NCI-H748 (cell line): ENCODE measurements at regions not wholly inside any gene's neighbourhood (a gene's known extent, or its start where the extent isn't known, plus 50 kb on each side); places are given as distances from the start of the nearest gene placed in this dataset.

ENCODE experiments used
- DNase-seq: peaks from one replicate; lab custom pipeline; 2025; ENCODE audit not compliant: unreplicated experiment; lab: John Stamatoyannopoulos, UW

DNA sequence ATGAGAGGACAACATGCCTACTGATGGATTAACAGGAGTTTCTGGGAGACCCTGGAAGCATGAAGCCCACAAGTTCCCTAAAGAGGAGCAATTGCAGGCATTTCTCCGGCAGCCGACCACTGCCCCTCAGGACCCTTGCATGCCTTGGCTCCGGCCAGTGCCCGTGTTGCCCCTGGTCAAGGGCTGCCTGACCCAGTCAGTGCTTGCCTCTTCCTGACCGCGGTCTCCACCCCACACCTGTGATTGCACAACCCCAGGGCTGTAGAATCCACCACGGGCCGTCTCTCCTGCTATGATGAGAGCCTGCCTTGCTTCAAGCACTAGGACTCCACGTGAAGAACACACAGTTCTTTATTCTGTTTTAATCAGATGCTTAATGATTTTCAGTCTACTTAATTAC is 127.5 kb downstream of the GLI2 start:
- no peak for DNase-seq

GRCh38 chr2:120863661-120864320 is 128.1 kb downstream of the GLI2 start:
- DNase-seq = no peak

DNA sequence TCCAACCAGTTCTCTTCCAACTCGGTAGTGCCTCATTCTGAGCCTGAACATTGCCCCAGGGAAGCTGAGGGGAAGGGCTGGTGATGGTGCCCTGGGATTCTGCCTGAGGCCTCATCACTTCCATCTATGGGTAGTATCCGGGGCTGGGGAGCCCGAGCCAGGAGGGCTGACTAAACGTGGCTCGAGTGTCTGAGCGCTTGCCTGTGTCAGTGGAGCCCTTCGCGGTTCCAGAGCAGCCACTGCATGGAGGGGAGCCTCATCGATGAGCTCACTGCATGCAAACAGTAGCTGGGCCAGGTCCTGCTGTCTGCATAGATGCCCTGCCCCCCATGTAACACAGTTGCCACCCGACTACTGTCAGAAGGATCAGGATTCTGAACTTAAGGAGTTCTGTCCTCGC is 129.3 kb downstream of the GLI2 start:
- DNase-seq = no peak

- no peak for DNase-seq
Observed at GRCh38 chr2:120865656-120866055, 130.0 kb downstream of the GLI2 start.

DNA sequence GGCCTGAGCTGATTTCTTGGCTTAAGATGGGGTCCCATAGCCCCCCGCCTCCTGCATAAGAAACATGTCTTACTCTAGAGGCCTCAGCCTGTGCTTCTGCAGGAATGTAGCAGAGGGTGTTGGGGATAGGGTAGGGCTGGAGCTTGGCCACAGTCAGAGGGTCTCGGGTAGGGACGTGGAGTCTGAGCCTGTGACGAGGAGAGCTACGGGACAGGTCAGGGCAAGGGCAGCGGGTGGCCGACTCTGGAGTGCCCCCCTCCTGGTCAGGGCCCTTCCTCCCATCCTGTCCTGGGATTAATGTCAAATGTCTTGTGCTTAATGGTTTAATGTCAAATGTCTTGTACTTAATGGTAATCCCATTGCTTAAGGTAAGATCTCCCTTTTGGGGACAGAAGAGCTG is 130.4 kb downstream of the GLI2 start:
- DNase-seq = no peak

GRCh38 chr2:120866483-120867140 is 130.9 kb downstream of the GLI2 start:
- DNase-seq = no peak

DNA sequence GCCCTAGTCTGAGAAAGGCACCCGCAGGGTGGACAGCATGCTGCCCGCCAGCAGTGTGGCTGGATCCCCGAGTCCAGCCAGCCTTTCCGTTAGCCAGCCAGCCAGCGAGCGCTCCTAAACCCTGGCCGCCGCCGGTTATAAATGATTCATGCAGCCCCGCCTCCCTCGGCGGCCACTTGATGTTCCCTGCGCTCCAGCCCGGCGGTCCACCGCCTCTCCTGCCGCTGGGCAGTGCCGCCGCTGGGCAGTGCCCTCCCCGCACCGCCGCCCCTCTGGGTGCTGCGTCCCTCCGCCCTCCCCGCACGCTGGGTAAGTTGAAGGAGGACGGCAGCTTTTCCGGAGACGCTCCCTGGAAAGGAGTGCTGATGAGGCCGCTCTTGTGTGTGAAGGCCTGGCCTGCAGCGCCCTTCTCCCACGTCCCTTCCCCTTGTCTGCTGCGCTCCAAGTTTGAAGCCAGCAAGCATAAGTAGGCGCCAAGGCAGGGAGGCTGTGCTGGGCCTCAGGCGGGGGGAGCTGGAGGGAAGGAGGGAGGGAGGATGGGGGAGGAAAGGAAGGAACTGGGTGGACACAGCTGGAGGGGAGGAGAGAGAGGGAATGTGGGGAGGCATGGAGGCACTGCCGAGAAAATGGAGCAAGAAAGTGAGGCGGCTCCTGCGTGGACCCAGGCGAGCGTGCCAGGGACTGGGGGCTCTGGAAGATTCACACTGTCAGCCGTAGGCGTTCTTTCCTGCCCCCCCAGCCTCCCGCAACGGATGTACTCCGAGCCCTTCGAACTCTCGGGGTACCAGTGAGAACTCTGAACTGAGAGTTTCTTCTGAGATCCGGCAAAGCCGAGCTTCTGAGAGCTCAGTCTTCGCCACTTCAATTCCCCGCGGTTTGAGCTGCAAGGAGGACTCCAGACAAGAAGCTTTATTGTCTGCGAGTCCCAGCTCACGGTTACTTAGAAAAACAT is 131.9 kb downstream of the GLI2 start:
- DNase-seq = peak; percentile 39

DNA sequence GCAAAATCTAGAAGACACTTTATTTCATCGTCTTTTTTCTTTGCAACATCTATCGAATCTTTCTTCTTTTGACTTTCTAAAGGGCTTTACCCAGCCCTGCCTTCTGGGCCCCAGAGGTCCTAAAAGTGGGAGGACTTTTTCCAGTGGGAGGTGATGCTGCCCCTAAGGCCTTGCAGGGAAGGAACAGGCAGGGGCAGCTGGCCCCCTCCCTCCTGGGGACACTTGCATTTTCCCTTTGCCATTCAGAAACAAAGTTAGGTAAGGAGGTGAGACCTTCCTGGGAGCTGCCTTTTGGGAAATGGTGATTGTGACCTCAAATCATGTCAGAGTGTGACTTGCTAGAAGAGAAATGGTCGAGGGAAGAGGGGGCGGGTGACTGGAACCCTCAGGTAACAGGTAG is 132.7 kb downstream of the GLI2 start:
- DNase-seq = no peak

GRCh38 chr2:120869036-120869729 is 133.5 kb downstream of the GLI2 start:
- DNase-seq = no peak

DNA sequence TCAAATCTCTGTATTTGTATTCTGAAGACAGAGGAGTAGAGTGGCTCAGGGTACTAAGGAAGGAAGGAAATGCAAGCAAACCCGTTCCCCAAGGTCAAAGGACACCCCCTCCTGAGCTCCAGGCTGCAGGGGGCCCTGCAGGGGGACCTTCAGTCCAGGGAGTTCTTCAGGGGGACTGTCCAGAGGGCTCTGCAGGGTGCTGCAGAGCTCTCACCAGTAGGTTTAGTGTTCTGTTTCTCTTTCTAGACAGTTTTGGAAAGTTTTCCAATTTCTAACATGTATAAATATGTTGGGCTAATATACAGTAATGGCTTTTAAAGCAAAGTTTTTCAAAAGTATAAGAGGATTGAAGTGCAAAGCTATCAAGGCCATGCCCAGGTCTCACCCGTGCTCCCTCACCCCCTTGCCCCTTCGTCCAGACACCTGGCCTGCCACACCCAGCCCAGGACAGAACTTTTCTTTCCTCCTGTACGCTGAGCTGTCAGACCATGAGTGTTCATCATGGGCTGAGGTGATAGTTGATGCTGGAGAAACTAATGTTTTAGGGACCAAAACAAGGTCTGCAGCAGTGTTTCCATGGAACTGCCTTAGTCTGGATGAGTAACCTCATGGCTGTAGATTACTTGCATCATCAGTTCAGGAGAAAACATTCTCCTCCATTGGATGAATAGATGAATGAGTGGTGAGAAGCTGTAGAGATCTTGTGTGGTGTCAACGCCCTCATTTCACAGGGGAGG is 134.2 kb downstream of the GLI2 start:
- no peak for DNase-seq

DNA sequence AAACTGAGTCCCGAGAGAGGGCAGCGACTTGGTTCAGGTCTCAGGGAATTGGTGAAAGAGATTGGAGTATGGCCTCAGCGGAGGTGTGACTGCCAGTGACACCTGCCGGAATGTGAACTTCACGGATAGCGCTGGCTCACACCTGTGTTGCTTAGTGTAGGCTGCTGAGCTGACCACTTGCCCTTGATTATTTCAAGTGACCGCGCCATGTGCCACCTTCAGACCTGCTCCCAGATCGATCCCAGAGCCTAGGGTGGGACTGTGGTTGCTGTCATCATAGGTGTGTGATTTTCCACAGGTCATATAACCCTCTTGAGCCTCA is 134.8 kb downstream of the GLI2 start:
- no peak for DNase-seq

- peak; percentile 51 for DNase-seq
Observed at GRCh38 chr2:120871016-120871635, 135.5 kb downstream of the GLI2 start.

DNA sequence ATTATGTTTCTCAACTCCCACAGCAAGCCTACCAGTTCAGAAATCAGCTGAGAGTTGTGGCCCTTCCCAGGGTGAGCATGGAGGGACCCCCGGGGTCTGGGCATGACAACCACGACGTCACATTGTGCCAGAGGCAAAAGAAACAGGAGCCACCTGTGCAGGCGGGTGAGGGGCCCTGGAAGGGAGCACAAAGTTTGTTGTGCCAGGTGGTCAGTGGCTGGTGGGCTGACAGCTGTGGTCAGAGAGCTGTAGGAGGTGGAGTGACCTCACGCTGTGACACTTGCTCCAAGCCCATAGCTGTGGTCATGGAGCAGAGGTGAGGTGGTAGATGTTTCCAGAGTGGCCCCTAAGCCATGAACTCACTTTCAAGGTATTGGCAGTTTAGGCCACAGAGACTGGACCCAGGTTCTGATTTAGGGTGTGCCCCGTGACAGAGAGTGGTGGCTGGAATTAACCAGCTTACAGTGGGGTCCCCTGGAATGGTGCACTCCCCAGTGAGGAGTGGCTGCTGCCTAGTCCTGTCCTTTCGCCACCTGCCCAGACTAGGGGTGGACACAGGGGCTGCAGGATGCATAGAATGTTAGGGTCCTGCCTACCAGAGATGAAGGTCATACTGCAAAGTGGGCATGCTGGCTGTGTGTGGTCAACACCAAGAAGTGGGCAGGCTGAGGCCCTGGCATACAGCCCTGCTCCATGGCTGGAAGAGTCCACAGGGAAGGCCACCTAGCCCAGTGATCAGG is 136.4 kb downstream of the GLI2 start:
- DNase-seq = no peak

GRCh38 chr2:120873958-120874887 is 138.6 kb downstream of the GLI2 start:
- DNase-seq = no peak

GRCh38 chr2:120874888-120875275 is 139.2 kb downstream of the GLI2 start:
- no peak for DNase-seq

- DNase-seq = no peak
Observed at GRCh38 chr2:120875431-120875830, 139.8 kb downstream of the GLI2 start.

DNA sequence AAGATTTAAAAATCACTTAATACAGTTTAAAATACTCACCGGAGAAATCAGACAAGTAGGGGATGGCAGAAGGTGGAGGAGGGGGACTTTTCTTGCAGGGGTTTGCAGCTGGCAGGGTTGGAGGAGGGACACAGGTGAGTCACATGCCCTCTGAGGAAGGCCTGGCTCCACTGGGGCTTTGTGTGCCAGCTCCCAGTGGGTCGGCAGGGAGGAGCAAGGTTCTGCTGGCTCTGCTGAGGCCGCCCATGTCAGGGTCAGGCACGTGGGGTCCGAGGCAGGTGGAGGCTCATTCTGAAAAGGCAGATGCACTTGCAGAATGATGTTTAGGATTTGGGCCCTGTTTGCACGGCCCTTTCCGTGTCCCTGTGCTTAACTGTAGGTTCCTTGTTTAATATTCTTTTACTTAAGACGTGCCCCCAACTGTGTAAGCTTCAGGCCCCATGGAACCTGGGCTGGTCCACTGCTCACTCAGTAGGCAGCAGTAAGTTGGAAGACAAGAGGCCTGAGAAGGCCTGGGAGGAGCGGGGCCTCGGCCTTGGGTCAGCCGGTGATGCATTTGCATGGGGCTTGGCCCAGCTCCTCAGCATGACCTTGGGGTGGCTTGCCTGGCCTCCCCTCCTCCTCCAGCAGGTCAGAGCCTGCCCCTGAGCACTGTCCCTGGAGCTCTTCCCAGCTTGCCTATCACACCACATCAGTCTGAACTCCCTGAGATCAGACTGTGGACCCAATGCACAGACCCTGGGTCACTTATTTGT is 141.0 kb downstream of the GLI2 start:
- DNase-seq = no peak

GRCh38 chr2:120877409-120877808 is 141.7 kb downstream of the GLI2 start:
- DNase-seq = no peak
